SU-DHL-6 (cell line): ENCODE measurements at regions not wholly inside any gene's neighbourhood (a gene's known extent, or its start where the extent isn't known, plus 50 kb on each side); places are given as distances from the start of the nearest gene placed in this dataset.

Source experiments
- H2AFZ ChIP-seq: fragments of 200-600 bp; sonication (generic); 2 replicates; pipeline ENCODE4 v1.6.1; 2014; ENCODE audit warnings: low read depth, mild to moderate bottlenecking, moderate library complexity, mixed read lengths, antibody characterized with exemption, low read length; ENCODE audit not compliant: severe bottlenecking
- H3F3A ChIP-seq: fragments of 200-600 bp; shearing (Covaris generic); 2 replicates; pipeline ENCODE4 v1.6.0; 2016; ENCODE audit warnings: antibody characterized with exemption, mild to moderate bottlenecking; ENCODE audit not compliant: insufficient read depth
- H3K27ac ChIP-seq: fragments of 200-600 bp; sonication (generic); 2 replicates; pipeline ENCODE4 v1.5.1; 2016; ENCODE audit warnings: low read depth, mild to moderate bottlenecking, low read length, moderate library complexity, mixed read lengths
- H3K27me3 ChIP-seq: fragments of 200-600 bp; sonication (generic), shearing (Covaris generic); 2 replicates; pipeline ENCODE4 v1.6.0; 2014; ENCODE audit warnings: mild to moderate bottlenecking, low read length
- H3K36me3 ChIP-seq: fragments of 200-600 bp; sonication (generic); 2 replicates; pipeline ENCODE4 v1.6.1; 2014; ENCODE audit warnings: mild to moderate bottlenecking, low read length, mixed read lengths
- H3K4me2 ChIP-seq: fragments of 300-600, 200-600 bp; shearing (Covaris generic), sonication (generic); 2 replicates; pipeline ENCODE4 v1.6.0; 2014; ENCODE audit warnings: low read length, low read depth, mild to moderate bottlenecking; ENCODE audit not compliant: poor library complexity, severe bottlenecking
- H3K4me3 ChIP-seq: fragments of 200-600 bp; sonication (generic); 2 replicates; pipeline ENCODE4 v1.5.1; 2014; ENCODE audit warnings: antibody characterized with exemption, low read length, mild to moderate bottlenecking, mixed read lengths; ENCODE audit not compliant: insufficient read depth, poor library complexity, severe bottlenecking
- H3K79me2 ChIP-seq: fragments of 200-600 bp; sonication (generic); 2 replicates; pipeline ENCODE4 v1.6.1; 2014; ENCODE audit warnings: mild to moderate bottlenecking, low read length, moderate library complexity; ENCODE audit not compliant: insufficient read depth
- H3K9ac ChIP-seq: fragments of 200-600 bp; sonication (generic); 2 replicates; pipeline ENCODE4 v1.7.0; 2014; ENCODE audit warnings: mild to moderate bottlenecking, low read length
- H3K9me2 ChIP-seq: fragments of 200-600 bp; sonication (generic); replicated peaks from 2 replicates; pipeline ENCODE4 v1.6.1; 2014; ENCODE audit warnings: low read length; ENCODE audit not compliant: insufficient read depth
- H3K9me3 ChIP-seq: fragments of 200-600 bp; sonication (generic); 2 replicates; pipeline ENCODE4 v1.6.1; 2014; ENCODE audit warnings: low read length, mixed read lengths; ENCODE audit not compliant: insufficient read depth
- H4K20me1 ChIP-seq: fragments of 200-600 bp; sonication (generic); 2 replicates; pipeline ENCODE4 v1.6.1; 2014; ENCODE audit warnings: low read depth, mild to moderate bottlenecking, antibody characterized with exemption, low read length, moderate library complexity, mixed read lengths
- CTCF ChIP-seq: fragments of 200-600 bp; sonication (generic); IDR thresholded peaks from one replicate; pipeline ENCODE4 v1.5.1; 2017; ENCODE audit warnings: antibody characterized with exemption, mild to moderate bottlenecking, low read length, moderate library complexity; ENCODE audit not compliant: insufficient read depth, poor library complexity, severe bottlenecking
- EZH2phosphoT487 ChIP-seq: fragments of 200-600 bp; sonication (generic), shearing (Covaris generic); conservative IDR thresholded peaks from 2 replicates; pipeline ENCODE4 v1.6.1; 2018; ENCODE audit warnings: mild to moderate bottlenecking, antibody characterized with exemption, low read length, moderate library complexity, mixed read lengths

- Histone ChIP-seq H3K4me2 (no peak overlapping the region), H3K9ac (no peak overlapping the region), H3K27ac (no peak overlapping the region), H3K9me2 (no peaks in the 10 kb centered on the region), H3K27me3 (no peaks in the 10 kb centered on the region), H3K9me3 (no peaks in the 10 kb centered on the region), H3K36me3 (peaks cover 4% of the 10 kb centered on the region; the same call in 1 of the 2 replicates), H4K20me1 (no peaks in the 10 kb centered on the region), H2AFZ (no peak overlapping the region), H3K4me3 (no peak overlapping the region), H3F3A (no peaks in the 10 kb centered on the region), H3K79me2 (no peaks in the 10 kb centered on the region)
- TF ChIP-seq CTCF: no peak
- TF ChIP-seq EZH2phosphoT487: no peak
Observed at GRCh38 chr13:99873832-99874430, 97.6 kb downstream of the ZIC5 start.

DNA sequence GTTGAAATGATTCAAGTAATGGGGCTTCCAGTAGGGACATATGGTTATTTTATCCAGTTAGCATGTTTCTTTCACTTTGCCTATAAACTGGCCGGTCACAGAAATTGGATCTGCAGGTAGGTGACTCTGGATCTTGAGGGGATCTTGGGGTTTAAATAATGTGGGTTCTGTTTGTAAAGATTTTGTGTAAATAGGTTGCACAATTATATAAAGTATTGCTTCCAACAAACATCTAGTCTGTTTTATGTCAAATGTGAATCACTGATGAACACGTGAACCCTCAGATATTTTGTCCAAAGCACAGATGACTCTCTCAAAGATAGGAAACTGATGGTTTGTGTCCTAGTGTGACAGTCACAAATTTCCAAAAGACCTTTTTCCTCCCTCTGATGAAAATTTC, 98.4 kb downstream of the ZIC5 start:
- Histone ChIP-seq H4K20me1 (no peaks in the 10 kb centered on the region), H3K27ac (no peak overlapping the region), H3K27me3 (no peaks in the 10 kb centered on the region), H3K9ac (no peak overlapping the region), H3K4me3 (no peak overlapping the region), H3K36me3 (peaks cover 4% of the 10 kb centered on the region; the same call in 1 of the 2 replicates), H3K9me3 (no peaks in the 10 kb centered on the region), H3K9me2 (no peaks in the 10 kb centered on the region), H3K4me2 (no peak overlapping the region), H2AFZ (no peak overlapping the region), H3F3A (no peaks in the 10 kb centered on the region), H3K79me2 (no peaks in the 10 kb centered on the region)
- TF ChIP-seq CTCF: no peak

DNA sequence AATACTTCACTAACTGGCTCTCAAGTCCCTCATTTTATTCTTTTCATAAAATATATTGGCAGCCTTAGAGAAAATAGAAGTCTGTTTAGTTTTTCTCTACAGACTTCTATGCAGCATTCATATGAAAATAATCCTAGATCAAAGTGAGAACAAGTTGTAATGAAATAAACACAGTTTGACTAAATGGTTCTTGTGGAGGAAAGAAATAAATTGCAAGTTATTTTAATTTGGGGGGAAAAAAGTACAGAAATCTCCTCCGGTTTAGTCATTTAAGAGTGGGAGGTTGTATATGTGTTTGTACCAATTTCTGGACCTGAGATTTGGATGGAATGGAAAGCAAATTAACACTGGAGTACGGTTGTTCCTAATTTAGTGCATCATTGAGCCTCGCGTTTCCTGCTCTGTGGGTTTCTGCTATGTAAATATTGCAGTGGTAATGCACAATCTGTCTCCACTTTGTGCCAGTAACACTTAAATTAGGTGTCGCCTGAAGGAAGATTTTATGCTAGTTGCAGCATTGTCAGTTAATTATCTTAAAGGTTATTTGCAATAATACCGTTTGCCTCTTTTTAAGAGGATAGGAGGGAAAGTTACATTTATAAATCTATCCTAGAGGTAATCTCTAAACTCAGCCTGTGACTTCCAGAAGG, 100.2 kb downstream of the ZIC5 start:
- Histone ChIP-seq H3K27ac (no peak overlapping the region), H4K20me1 (no peaks in the 10 kb centered on the region), H2AFZ (no peak overlapping the region), H3K9me3 (no peaks in the 10 kb centered on the region), H3K79me2 (no peaks in the 10 kb centered on the region), H3F3A (no peaks in the 10 kb centered on the region), H3K4me2 (no peak overlapping the region), H3K27me3 (no peaks in the 10 kb centered on the region), H3K36me3 (peaks cover 4% of the 10 kb centered on the region; the same call in 1 of the 2 replicates), H3K9me2 (no peaks in the 10 kb centered on the region), H3K9ac (no peak overlapping the region), H3K4me3 (no peak overlapping the region)
- TF ChIP-seq CTCF (no peak), EZH2phosphoT487 (no peak)
